ENCODE measurements at regions not wholly inside any gene's neighbourhood (a gene's known extent, or its start where the extent isn't known, plus 50 kb on each side); places are given as distances from the start of the nearest gene placed in this dataset.
"Not testable (repeated sequence)": the region's sequence is repeated elsewhere in the genome, so short reads cannot be mapped to it uniquely, and the experiment has no call there.

GRCh38 chr10:8260645-8261044, 206.2 kb downstream of the GATA3 start:
- H3K36me3 ChIP-seq (replicated peaks; ENCODE audit: control insufficient read depth, insufficient read depth, low read length) = no peaks in the 10 kb centered on the region
- DNase-seq = no peak
- no peaks in the 10 kb centered on the region for H3K27me3 ChIP-seq (ENCODE audit: control insufficient read depth, insufficient read depth, low read length)
- no peak overlapping the region for H3K4me3 ChIP-seq (ENCODE audit: insufficient read depth, low read depth, low read length)

- H3K27me3 ChIP-seq (ENCODE audit: control insufficient read depth, insufficient read depth, low read length) = no peaks in the 10 kb centered on the region
- DNase-seq = no peak
- no peaks in the 10 kb centered on the region for H3K36me3 ChIP-seq (replicated peaks; ENCODE audit: control insufficient read depth, insufficient read depth, low read length)
- no peak overlapping the region for H3K4me3 ChIP-seq (ENCODE audit: insufficient read depth, low read depth, low read length)
Measured at GRCh38 chr10:8262317-8262716, 207.8 kb downstream of the GATA3 start.

- Histone ChIP-seq H3K27me3 (ENCODE audit: control insufficient read depth, insufficient read depth, low read length) (no peaks in the 10 kb centered on the region; the same call in 1 of the 2 replicates), H3K4me3 (ENCODE audit: insufficient read depth, low read depth, low read length) (no peak overlapping the region), H3K36me3 (replicated peaks; ENCODE audit: control insufficient read depth, insufficient read depth, low read length) (no peaks in the 10 kb centered on the region)
- no peak for DNase-seq
Measured at GRCh38 chr10:8269976-8270375, 215.5 kb downstream of the GATA3 start.

GRCh38 chr10:8272794-8273425, 218.4 kb downstream of the GATA3 start:
- Histone ChIP-seq H3K27me3 (ENCODE audit: control insufficient read depth, insufficient read depth, low read length) (no peaks in the 10 kb centered on the region; the same call in 1 of the 2 replicates), H3K36me3 (replicated peaks; ENCODE audit: control insufficient read depth, insufficient read depth, low read length) (no peaks in the 10 kb centered on the region), H3K4me3 (ENCODE audit: insufficient read depth, low read depth, low read length) (no peak overlapping the region)
- no peak for DNase-seq

GRCh38 chr10:8273749-8274148, 219.3 kb downstream of the GATA3 start:
- Histone ChIP-seq H3K27me3 (ENCODE audit: control insufficient read depth, insufficient read depth, low read length) (no peaks in the 10 kb centered on the region; the same call in 1 of the 2 replicates), H3K4me3 (ENCODE audit: insufficient read depth, low read depth, low read length) (no peak overlapping the region), H3K36me3 (replicated peaks; ENCODE audit: control insufficient read depth, insufficient read depth, low read length) (no peaks in the 10 kb centered on the region)
- DNase-seq = no peak

GRCh38 chr10:8275911-8276310, 221.4 kb downstream of the GATA3 start:
- H3K4me3 ChIP-seq (ENCODE audit: insufficient read depth, low read depth, low read length) = no peak overlapping the region
- no peaks in the 10 kb centered on the region for H3K36me3 ChIP-seq (replicated peaks; ENCODE audit: control insufficient read depth, insufficient read depth, low read length)
- DNase-seq = no peak
- no peaks in the 10 kb centered on the region; the same call in 1 of the 2 replicates for H3K27me3 ChIP-seq (ENCODE audit: control insufficient read depth, insufficient read depth, low read length)

GRCh38 chr10:8278099-8278498, 223.6 kb downstream of the GATA3 start:
- no peaks in the 10 kb centered on the region; the same call in 1 of the 2 replicates for H3K27me3 ChIP-seq (ENCODE audit: control insufficient read depth, insufficient read depth, low read length)
- no peak for DNase-seq
- H3K4me3 ChIP-seq (ENCODE audit: insufficient read depth, low read depth, low read length) = no peak overlapping the region
- no peaks in the 10 kb centered on the region for H3K36me3 ChIP-seq (replicated peaks; ENCODE audit: control insufficient read depth, insufficient read depth, low read length)

- no peaks in the 10 kb centered on the region for H3K27me3 ChIP-seq (ENCODE audit: control insufficient read depth, insufficient read depth, low read length)
- H3K4me3 ChIP-seq (ENCODE audit: insufficient read depth, low read depth, low read length) = no peak overlapping the region
- no peaks in the 10 kb centered on the region for H3K36me3 ChIP-seq (replicated peaks; ENCODE audit: control insufficient read depth, insufficient read depth, low read length)
- no peak for DNase-seq
Measured at GRCh38 chr10:8279598-8279997, 225.1 kb downstream of the GATA3 start.

- no peak overlapping the region for H3K4me3 ChIP-seq (ENCODE audit: insufficient read depth, low read depth, low read length)
- H3K27me3 ChIP-seq (ENCODE audit: control insufficient read depth, insufficient read depth, low read length) = no peaks in the 10 kb centered on the region
- DNase-seq = no peak
- H3K36me3 ChIP-seq (replicated peaks; ENCODE audit: control insufficient read depth, insufficient read depth, low read length) = no peaks in the 10 kb centered on the region
Measured at GRCh38 chr10:8280946-8281345, 226.5 kb downstream of the GATA3 start.

- no peaks in the 10 kb centered on the region for H3K36me3 ChIP-seq (replicated peaks; ENCODE audit: control insufficient read depth, insufficient read depth, low read length)
- no peak for DNase-seq
- H3K27me3 ChIP-seq (ENCODE audit: control insufficient read depth, insufficient read depth, low read length) = no peaks in the 10 kb centered on the region
- no peak overlapping the region for H3K4me3 ChIP-seq (ENCODE audit: insufficient read depth, low read depth, low read length)
Measured at GRCh38 chr10:8282340-8282739, 227.9 kb downstream of the GATA3 start.

GRCh38 chr10:8283166-8283905, 228.8 kb downstream of the GATA3 start:
- H3K27me3 ChIP-seq (ENCODE audit: control insufficient read depth, insufficient read depth, low read length) = no peaks in the 10 kb centered on the region
- DNase-seq = no peak
- H3K36me3 ChIP-seq (replicated peaks; ENCODE audit: control insufficient read depth, insufficient read depth, low read length) = no peaks in the 10 kb centered on the region
- no peak overlapping the region for H3K4me3 ChIP-seq (ENCODE audit: insufficient read depth, low read depth, low read length)

- no peak overlapping the region for H3K4me3 ChIP-seq (ENCODE audit: insufficient read depth, low read depth, low read length)
- no peaks in the 10 kb centered on the region for H3K27me3 ChIP-seq (ENCODE audit: control insufficient read depth, insufficient read depth, low read length)
- no peak for DNase-seq
- H3K36me3 ChIP-seq (replicated peaks; ENCODE audit: control insufficient read depth, insufficient read depth, low read length) = no peaks in the 10 kb centered on the region
Measured at GRCh38 chr10:8283986-8284385, 229.5 kb downstream of the GATA3 start.

GRCh38 chr10:8285970-8286369, 231.5 kb downstream of the GATA3 start:
- H3K36me3 ChIP-seq (replicated peaks; ENCODE audit: control insufficient read depth, insufficient read depth, low read length); H3K27me3 ChIP-seq (ENCODE audit: control insufficient read depth, insufficient read depth, low read length); H3K4me3 ChIP-seq (ENCODE audit: insufficient read depth, low read depth, low read length); DNase-seq: not testable (repeated sequence)

- Histone ChIP-seq H3K27me3 (ENCODE audit: control insufficient read depth, insufficient read depth, low read length) (no peaks in the 10 kb centered on the region), H3K36me3 (replicated peaks; ENCODE audit: control insufficient read depth, insufficient read depth, low read length) (no peaks in the 10 kb centered on the region), H3K4me3 (ENCODE audit: insufficient read depth, low read depth, low read length) (no peak overlapping the region)
- DNase-seq = no peak
Measured at GRCh38 chr10:8288600-8288999, 234.1 kb downstream of the GATA3 start.

- no peaks in the 10 kb centered on the region for H3K27me3 ChIP-seq (ENCODE audit: control insufficient read depth, insufficient read depth, low read length)
- DNase-seq = no peak
- H3K4me3 ChIP-seq (ENCODE audit: insufficient read depth, low read depth, low read length) = no peak overlapping the region
- H3K36me3 ChIP-seq (replicated peaks; ENCODE audit: control insufficient read depth, insufficient read depth, low read length) = no peaks in the 10 kb centered on the region
Measured at GRCh38 chr10:8289186-8289924, 234.9 kb downstream of the GATA3 start.
